OCI-LY7 (cell line): ENCODE measurements at regions not wholly inside any gene's neighbourhood (a gene's known extent, or its start where the extent isn't known, plus 50 kb on each side); places are given as distances from the start of the nearest gene placed in this dataset.

Experiments used
- EZH2phosphoT487 ChIP-seq: fragments of 200-600 bp; sonication (generic); IDR thresholded peaks from 2 replicates; pipeline ENCODE4 v1.6.1; 2018; ENCODE audit warnings: low read depth, borderline replicate concordance, mild to moderate bottlenecking, mixed run types, antibody characterized with exemption, low read length, moderate library complexity, mixed read lengths
- TF ChIP-seq, protein P1 (sequence below): fragments of 200-600 bp; sonication (generic); conservative IDR thresholded peaks from 2 replicates; pipeline ENCODE4 v1.5.1; 2014; ENCODE audit warnings: mild to moderate bottlenecking, antibody characterized with exemption, low read length, moderate library complexity, mixed read lengths

DNA sequence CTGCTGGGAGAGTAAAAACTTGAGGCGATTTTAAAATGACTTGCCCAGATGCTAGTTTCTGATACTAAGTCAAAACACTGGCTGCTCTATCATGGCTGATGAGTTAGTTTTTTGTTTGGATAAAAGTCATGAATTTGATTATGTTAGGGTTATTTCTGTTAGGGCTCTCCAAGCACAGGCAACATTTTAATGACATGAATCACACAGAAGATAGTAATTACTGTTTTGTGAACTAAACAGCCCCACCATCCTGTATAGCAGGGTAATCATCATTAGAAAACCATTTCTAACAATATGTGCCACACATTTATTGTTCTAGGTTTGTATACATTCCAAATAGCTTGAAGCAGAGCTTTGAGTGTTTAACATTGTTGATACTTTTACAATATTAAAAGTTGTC is 750.3 kb downstream of the ANKRD7 start:
- TF ChIP-seq, protein P1, sequence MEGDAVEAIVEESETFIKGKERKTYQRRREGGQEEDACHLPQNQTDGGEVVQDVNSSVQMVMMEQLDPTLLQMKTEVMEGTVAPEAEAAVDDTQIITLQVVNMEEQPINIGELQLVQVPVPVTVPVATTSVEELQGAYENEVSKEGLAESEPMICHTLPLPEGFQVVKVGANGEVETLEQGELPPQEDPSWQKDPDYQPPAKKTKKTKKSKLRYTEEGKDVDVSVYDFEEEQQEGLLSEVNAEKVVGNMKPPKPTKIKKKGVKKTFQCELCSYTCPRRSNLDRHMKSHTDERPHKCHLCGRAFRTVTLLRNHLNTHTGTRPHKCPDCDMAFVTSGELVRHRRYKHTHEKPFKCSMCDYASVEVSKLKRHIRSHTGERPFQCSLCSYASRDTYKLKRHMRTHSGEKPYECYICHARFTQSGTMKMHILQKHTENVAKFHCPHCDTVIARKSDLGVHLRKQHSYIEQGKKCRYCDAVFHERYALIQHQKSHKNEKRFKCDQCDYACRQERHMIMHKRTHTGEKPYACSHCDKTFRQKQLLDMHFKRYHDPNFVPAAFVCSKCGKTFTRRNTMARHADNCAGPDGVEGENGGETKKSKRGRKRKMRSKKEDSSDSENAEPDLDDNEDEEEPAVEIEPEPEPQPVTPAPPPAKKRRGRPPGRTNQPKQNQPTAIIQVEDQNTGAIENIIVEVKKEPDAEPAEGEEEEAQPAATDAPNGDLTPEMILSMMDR: no peak
- TF ChIP-seq EZH2phosphoT487: no peak
